ENCODE measurements at regions not wholly inside any gene's neighbourhood (a gene's known extent, or its start where the extent isn't known, plus 50 kb on each side); places are given as distances from the start of the nearest gene placed in this dataset.

DNA sequence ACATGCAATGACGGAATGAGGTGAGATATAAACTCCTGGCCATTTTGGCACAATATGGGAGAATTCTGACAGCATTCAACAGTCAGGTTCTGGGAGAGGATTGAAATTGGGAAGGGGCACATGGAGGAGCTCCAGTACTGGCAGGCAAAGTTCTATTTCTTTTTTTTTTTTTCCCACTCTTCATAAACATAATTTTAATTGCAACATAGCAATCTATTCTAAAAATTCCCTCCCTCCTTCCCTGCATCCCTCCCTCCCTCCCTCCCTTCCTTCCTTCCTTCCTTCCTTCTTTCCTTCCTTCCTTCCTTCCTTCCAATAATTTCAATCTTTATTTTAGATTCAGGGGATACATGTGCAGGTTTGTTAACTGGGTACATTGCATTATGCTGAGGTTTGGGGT lies 93.2 kb downstream of the PTCSC3 start:
- in situ Hi-C loops (cut with MboI; ENCODE audit: low sequenced_read_pairs): no loop called here

DNA sequence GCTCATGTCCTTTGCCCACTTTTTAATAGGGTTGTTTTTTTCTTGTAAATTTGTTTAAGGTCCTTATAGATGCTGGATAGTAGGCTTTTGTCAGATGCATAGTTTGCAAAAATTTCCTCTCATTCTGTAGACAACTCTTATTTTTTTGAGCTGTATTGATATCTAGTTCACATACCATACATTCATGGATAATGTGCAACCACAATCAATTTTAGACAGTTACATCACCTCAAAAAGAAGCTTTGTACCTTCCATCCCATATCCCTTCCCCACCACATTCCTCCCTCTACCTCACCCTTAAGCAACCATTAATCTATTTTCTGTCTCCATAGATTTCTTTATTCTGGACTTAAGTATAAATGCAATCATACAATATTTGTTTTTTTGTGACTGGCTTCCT lies 98.4 kb downstream of the PTCSC3 start:
- in situ Hi-C loops (cut with MboI; ENCODE audit: low sequenced_read_pairs): no loop called here

DNA sequence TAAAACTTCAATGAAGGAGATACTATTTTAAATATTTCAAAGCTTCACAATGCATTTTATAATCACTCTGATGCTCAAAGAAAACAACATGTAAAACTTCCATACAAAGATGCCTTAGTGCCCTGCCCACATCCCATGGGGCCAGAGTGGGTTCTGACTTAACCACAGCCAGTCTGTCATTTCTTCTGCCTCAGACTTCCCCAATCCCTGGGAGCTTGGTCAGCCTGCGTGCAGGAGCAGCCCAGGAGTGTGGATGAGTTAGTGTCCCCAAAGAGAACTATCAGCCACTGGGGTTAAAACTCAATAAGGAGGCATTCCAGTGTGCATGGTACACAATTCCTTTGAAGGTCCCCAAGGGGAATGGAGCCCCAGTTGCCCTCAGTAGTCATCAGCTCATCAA lies 100.3 kb downstream of the PTCSC3 start:
- in situ Hi-C loops (cut with MboI; ENCODE audit: low sequenced_read_pairs): no loop called here

DNA sequence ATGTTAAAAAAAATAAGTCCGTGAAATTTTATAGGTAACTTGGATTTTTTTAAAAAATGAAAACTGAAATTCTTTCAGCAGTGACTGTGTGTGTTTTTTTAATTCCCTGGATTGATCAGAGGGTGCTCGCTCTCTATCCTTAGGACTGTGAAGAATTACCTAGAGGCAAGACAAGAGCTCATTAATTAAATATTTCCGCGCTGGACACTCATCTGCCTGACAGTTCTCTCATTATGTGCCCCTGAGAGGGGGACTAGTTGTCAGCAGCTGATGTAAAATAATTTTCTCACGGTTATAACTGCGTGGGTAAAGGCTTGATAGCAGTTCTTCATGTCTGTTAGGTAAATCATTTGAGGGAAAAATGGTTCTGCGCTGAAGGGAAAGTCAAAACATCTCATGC lies 101.3 kb downstream of the PTCSC3 start:
- in situ Hi-C loops (cut with MboI; ENCODE audit: low sequenced_read_pairs): no loop called here

DNA sequence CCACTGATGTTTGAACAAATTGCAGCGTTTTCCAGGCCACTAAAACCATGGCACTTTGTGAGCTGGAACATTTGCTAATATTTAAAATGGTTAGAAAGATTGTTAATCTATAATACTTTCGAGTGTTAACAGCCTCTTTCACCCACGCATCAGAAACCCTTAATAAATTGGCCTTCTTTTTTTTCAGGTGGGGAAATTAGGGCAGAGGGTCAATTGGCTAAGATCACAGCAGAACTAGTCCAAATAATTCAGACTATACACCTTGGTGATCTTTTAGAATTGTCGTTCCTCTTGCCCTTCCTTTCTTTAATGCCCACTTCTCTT lies 105.8 kb downstream of the PTCSC3 start:
- in situ Hi-C loops (cut with MboI; ENCODE audit: low sequenced_read_pairs): loop anchor here (25.0 kb wide), 1 partner anchor 183 kb away; no protein-coding TSS in a partner anchor

DNA sequence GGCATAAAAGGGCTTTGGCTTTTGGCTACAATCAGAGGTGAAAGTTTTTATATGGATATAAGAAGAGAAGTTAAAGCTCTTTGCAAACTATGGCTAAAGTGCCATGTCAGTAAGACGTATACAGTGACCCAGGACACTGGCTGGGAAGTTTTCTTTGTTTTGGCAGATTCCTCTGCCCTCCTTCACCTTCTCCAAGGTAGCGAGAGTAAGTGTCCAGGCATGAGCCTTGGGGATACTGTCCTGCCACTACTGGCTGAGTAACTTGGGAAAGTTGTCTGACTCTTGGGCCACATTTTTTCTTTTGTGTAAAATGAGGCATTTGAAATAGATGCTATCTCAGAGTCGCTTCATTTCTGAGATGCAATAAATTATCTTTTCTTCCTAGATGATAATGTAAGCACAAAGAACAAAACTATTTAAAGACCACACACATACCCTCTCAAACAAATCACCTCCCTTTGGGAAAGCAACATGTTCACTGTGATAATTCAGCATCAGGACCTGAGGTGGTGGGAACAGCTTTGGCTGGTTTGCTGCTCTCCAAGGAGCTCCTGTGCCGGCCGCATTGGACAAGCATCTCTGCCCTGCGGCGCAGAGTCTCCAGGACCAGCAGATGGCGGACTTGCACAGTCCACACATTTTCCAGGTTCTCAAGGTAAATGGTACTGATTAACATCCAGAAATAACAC lies 106.3 kb downstream of the PTCSC3 start:
- in situ Hi-C loops (cut with MboI; ENCODE audit: low sequenced_read_pairs): loop anchor here (25.0 kb wide), 1 partner anchor 183 kb away; no protein-coding TSS in a partner anchor

DNA sequence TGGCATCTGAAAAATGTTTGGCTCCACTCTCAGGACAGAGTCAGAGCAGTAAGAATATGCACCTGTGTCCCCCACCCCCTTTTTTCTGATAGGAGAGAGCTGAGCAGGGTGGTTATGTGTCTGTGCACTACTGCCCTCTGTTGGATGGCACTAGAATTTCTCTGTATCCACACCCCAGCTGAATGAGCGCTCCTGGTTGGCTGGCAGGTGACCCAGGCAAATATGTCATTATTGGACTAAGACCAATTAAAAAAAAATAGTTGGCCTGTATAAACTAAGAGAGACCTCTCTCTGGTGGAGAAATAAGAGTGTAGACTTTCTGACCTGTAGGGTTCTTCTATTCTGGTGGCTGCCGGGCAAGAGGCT lies 107.0 kb downstream of the PTCSC3 start:
- in situ Hi-C loops (cut with MboI; ENCODE audit: low sequenced_read_pairs): loop anchor here (25.0 kb wide), 1 partner anchor 182 kb away; no protein-coding TSS in a partner anchor

DNA sequence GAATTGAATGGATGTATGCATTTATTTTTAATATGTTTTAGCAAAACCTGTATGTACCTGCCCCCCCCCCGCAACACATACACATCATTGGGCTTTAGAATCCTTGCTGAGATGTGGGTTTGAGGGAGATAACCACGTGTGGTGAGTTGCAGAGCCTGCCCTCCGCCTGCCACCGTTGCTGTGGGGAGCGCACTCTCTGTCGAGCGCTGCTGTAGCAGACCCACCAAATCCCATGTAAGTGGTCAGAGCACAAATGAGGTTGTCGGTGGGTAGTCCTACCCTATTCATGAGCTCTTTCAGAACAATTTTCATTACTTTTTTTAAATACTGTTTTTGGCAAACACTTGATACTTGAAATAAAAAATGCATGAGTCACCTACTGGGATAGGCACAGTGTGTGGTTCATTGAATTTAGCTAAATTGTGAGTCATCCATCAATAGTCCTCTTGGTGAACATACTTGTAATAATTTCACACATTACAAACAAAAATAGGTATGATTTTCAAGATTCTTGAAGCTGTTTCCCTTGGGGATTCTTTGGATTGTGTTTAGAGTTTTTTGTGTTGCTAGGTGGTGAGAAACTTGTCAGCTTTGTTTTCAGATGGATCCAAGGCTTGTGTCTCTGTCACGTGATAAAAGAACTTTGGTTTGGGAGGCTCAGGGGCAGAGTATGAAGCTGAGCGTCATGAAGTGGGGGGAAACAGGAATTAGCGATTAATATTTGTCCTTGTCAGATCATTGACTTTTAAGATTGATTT lies 107.6 kb downstream of the PTCSC3 start:
- in situ Hi-C loops (cut with MboI; ENCODE audit: low sequenced_read_pairs): loop anchor here (25.0 kb wide), 1 partner anchor 182 kb away; no protein-coding TSS in a partner anchor

DNA sequence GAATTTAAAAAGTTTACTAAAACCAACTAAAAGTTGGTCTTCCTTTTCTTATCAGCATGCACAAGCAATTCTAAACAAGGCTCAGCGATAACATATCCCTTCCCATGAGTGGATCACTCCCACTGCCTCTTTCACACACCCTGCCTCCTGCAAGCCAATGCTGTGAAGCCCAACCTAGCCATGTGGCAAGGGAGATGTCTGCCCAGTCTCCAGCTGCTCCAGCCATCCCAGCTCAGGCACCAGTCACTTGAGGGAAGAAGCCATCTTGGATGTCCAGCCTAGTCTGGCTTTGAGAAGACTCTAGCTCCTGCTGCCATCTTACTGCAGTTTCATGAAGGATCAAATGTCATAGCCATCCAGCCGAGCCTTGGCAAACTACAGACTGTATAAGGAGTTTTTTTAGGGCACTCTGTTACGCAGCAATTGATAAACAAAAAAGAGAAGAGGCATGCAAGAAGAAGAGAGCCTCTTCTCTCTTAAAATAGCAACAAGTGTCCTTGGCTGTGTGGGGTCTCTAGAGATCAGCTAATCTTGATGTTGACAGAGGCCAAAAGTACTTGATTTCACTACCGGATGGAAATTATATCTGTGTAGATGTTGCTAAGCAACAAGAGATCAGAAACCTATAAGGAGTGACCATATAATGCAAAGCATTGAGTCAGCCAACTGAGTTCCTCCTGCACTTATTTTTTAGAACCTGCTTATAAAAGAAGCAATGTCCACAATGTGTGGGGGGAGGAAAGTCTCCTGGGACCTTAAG lies 108.9 kb downstream of the PTCSC3 start:
- in situ Hi-C loops (cut with MboI; ENCODE audit: low sequenced_read_pairs): loop anchor here (25.0 kb wide), 1 partner anchor 180 kb away; no protein-coding TSS in a partner anchor

DNA sequence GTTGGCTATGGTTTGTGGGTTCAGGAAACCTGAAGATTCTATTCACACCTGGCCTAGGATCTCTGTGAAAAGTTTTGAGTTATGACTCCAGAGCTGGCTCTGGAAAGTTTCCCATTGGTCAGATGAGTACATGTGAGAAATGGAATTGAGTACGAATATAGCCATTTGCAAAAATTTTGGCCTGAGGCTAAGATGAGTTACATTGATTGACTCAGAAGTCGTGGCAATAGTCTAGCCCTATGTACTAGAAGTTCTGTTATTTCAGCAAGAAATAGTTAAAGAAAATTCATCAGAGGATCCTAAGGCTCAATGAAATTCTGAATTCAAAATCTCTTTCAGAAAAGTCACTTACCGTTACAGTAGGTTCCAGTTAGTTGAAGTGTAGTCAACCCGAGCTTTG lies 109.9 kb downstream of the PTCSC3 start:
- in situ Hi-C loops (cut with MboI; ENCODE audit: low sequenced_read_pairs): loop anchor here (25.0 kb wide), 1 partner anchor 179 kb away; no protein-coding TSS in a partner anchor

DNA sequence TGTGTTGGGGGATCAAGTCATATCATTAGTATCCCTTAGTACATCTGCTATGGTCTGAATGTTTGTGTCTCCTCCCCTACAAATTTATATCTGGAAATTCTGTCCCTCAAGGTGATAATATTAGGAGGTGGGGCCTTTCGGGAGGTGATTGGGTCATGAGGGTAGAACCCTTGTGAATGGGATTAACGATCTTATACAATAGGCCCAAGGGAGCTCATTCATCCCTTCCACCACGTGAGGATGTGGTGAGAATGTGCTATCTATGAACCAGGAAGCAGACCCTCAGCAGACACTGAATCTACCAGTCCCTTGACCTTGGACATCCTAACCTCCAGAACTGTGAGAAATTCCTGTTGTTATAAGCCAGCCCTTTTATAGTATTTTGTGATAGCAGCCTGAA lies 110.7 kb downstream of the PTCSC3 start:
- in situ Hi-C loops (cut with MboI; ENCODE audit: low sequenced_read_pairs): loop anchor here (25.0 kb wide), 1 partner anchor 179 kb away; no protein-coding TSS in a partner anchor

DNA sequence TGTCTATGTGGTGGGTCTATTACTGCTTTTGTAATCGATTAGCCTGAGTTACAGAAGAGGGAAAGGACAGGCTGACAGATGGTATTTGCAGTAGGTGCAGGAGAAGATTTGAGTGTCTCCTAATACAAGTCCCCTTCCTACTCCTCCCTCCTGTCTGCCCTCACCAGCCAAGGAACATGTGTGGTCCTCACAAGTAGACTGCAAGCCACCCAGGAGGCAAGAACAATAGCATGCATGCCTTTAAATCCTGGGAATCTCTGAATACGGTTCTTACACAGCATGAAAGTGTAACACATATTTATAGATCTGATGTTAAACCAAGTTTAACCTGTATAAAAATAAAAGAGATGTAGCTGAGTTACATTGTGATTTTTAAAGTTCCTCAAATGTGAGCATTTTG lies 117.0 kb downstream of the PTCSC3 start:
- in situ Hi-C loops (cut with MboI; ENCODE audit: low sequenced_read_pairs): loop anchor here (25.0 kb wide), 1 partner anchor 172 kb away; no protein-coding TSS in a partner anchor

DNA sequence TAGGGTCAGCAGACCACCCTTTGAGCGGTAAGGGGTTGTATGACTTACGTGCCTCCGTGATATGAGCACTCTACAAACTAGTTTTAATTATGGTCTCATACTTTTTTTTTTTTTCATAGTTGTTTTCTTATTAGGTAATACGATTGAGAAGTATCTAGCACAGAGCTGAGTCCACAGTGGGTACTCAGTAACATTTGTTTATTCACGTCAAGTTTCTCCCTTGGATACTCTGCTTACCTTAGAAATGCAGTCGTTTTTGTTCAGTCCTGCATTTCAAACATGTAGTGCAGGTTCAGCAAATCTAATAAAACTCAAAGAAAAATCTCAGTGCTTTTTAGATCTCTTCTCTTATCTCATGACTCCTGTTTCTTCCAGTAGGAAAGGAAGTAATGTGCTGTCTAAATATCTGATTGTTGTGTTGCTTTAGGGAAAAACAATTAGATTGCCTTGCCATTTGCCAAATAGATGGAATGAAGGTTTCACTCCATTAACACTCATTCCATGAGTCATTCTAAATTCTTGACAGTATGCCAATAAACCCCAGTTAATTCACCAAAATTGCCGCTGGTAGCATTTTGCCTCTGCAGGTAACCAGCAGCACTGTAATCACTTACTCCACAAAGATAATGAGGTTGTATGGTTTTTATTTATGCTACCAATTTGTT lies 118.9 kb downstream of the PTCSC3 start:
- in situ Hi-C loops (cut with MboI; ENCODE audit: low sequenced_read_pairs): loop anchor here (25.0 kb wide), 1 partner anchor 170 kb away; no protein-coding TSS in a partner anchor

DNA sequence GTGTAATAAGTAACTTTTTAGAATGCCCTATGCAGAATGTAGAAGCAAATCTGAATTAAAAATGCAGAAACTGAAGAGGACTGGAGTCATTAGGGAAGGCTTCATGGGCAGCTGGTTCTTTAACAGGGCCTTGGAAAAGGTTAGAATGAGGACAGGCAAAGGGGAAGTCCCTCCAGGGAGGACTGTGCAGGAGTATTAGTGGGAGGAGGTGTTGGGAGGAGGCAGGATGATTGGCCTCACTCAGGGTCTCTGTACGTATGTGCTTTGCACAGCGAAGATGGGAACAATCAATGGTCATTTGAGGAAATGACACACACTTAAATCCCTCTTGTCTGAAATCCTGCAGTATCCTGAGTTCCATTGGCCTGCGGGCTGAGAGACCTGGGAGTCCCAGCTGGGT lies 119.7 kb downstream of the PTCSC3 start:
- in situ Hi-C loops (cut with MboI; ENCODE audit: low sequenced_read_pairs): loop anchor here (25.0 kb wide), 1 partner anchor 170 kb away; no protein-coding TSS in a partner anchor

DNA sequence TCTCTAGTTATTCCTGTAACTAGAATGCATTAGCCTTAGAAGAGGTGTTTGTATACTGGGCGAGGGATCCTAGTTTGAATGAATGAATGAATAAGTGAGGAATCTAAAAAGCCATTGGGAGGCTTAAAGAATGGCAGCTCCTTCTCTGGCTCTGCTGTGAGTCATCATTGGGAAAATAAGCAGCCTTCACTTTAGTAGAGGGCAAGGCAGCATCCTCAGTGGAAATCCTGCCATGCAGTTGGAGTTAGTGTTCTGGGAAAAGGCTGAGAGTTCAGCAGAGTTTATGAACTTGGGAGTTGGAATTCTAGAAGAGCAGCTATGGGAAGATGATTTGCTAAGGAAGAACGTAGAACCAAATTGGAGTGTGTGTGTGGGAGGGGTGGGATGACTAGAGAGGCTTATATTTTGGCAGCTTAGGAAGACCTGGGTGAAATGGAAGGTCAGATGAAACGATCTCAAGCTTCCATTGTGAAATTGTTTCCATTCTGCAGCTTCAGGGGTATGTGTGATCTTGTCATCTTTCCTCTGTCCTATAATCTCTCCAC lies 120.8 kb downstream of the PTCSC3 start:
- in situ Hi-C loops (cut with MboI; ENCODE audit: low sequenced_read_pairs): loop anchor here (25.0 kb wide), 1 partner anchor 168 kb away; no protein-coding TSS in a partner anchor

DNA sequence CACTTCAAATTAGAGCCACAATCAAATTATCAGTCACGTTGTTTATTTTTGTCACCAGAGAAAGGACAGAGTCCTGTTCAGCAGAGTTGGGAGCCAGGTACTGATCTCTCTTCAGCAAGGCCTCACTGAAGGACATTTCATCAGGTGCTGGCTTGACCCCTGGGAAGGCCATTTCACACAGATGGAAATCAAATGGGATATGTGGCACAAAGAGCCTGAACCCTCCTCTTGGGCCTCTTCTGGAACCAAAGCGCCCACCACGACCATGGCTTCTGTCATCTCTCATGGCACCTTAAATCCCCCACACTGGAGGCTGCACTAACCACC lies 121.5 kb downstream of the PTCSC3 start:
- in situ Hi-C loops (cut with MboI; ENCODE audit: low sequenced_read_pairs): loop anchor here (25.0 kb wide), 1 partner anchor 168 kb away; no protein-coding TSS in a partner anchor

DNA sequence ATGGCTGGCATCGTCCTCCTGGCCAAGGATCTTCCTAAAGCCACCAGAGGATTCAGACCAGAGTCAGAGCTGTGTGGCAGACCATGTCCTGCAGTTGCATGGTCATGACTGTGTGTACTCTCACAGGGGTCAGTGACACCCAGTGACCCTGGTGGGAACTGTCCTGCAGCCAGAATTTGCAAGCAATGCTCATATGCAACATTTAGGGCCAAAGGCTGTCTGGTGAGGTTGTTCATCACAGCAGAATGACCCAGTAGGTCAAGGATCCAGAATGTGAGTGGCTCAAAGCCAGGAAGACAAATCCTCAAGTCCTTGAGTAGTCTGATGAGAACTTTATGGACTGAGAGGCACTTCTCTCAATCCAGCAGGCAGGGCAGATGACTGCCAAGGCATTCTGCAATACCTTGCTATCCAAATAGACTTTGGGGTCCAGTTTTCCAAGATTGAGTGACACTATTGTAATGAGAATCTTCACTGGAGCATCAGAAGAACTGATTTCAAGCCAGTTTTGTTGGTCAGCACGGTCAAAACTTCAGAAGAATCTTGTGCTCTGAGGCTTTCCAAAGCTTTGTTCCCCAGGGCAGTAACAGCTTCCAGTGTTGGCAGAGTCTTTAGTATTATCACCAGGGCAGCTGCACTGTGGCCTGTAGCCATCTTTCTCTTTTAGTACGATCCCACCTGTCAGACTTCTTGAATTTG lies 122.0 kb downstream of the PTCSC3 start:
- in situ Hi-C loops (cut with MboI; ENCODE audit: low sequenced_read_pairs): loop anchor here (25.0 kb wide), 1 partner anchor 167 kb away; no protein-coding TSS in a partner anchor

DNA sequence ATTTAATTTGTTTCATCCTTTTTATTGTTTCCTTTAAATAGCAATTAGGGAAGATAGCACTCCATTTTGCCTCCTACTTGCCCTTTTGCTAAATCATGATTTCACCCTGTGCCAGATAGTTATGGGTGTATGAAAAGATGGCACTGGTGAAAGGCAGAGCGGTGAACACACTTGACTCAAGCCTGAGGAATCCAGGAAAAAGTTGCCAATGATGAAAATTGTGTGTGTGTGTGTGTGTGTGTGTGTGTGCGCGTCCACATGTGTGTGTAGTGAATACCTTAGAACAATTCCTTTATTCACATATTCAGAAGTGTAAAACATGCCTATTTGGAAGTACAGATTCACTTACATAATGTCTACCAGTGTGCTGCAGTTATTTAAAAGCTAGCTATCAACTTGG lies 123.8 kb downstream of the PTCSC3 start:
- in situ Hi-C loops (cut with MboI; ENCODE audit: low sequenced_read_pairs): loop anchor here (25.0 kb wide), 1 partner anchor 165 kb away; no protein-coding TSS in a partner anchor

DNA sequence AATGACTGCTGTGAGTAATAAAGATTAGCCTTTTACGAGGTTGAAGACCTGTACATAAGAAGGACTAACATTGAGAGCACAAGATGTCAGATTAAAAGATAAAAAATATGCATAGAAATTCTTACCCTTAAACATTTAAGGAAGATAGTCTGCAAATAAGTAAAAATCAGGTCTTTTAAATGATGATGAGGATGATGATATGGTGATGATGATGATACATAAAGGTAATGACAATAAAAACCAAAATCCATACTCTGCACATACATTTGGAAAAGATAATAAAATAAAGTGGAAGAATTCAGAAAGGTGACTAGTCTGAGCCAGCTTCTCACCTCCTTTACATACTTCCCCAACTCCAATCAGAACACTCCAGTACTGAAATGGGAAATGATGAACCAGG lies 124.5 kb downstream of the PTCSC3 start:
- in situ Hi-C loops (cut with MboI; ENCODE audit: low sequenced_read_pairs): loop anchor here (25.0 kb wide), 1 partner anchor 165 kb away; no protein-coding TSS in a partner anchor

DNA sequence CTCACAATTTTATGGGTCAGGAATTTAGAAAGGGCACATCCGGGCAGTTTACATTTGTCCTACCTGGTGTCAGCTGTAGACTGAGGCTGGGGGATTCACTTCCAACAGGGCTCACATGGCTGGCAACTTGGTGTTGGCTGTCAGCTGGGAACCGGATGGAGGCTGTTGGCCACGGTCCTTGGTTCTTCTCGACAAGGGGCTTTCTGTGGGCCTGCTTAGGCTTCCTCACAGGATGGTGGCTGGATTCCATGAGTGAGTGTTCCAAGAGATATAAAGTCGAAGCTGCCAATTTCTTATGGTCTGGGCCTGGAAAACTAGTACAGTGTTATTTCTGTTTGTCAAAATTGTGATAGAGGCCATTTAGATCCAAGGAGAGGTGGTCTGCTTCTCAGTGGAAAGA lies 127.9 kb downstream of the PTCSC3 start:
- in situ Hi-C loops (cut with MboI; ENCODE audit: low sequenced_read_pairs): no loop called here
